NB4 (cell line): ENCODE measurements at regions not wholly inside any gene's neighbourhood (a gene's known extent, or its start where the extent isn't known, plus 50 kb on each side); places are given as distances from the start of the nearest gene placed in this dataset.

Experiments used
- CTCF ChIP-seq: IDR thresholded peaks from one replicate; pipeline ENCODE4 v1.5.1; 2012; ENCODE audit warnings: low read depth, low read length
- MAX ChIP-seq: IDR thresholded peaks from 2 replicates; pipeline ENCODE4 v1.6.1; 2011; ENCODE audit warnings: low read depth, low read length
- POLR2A ChIP-seq: IDR thresholded peaks from 2 replicates; pipeline ENCODE4 v1.6.1; 2011; ENCODE audit warnings: mild to moderate bottlenecking; ENCODE audit not compliant: insufficient read length; ENCODE audit errors: extremely low read depth

DNA sequence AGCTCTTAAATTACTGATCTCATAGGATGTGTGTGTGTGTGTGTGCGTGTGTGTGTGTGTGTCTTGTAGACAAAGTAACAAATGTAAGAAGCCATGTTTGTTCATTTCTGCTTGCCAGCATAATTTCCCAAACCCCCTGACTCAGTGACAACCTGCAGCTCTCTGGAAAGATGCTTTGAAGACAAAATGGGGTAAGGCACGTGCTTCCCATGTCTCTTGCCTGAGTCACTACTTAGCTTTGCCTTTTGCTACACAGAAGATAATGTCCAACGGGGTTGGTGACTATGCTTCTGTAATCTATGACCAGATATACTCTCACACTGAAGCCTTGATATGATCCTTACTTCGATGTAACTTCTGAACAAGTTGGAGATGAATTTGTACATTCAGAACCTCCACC, 332.0 kb downstream of the SLC4A3 start:
- TF ChIP-seq CTCF (no peak), POLR2A (no peak), MAX (no peak)
